Ascending aorta (tissue), 2 donors: ENCODE measurements at regions not wholly inside any gene's neighbourhood (a gene's known extent, or its start where the extent isn't known, plus 50 kb on each side); places are given as distances from the start of the nearest gene placed in this dataset.

ENCODE experiments used
- DNase-seq, 2 donors: peaks; one replicate each; pipeline ENCODE4 v3.0.0-alpha.2; 2019; ENCODE audit warnings: low spot score in 2 of 2
- H3K27ac ChIP-seq, 2 donors: fragments of 200-600 bp; sonication (generic); one replicate each; pipeline ENCODE4 v1.5.1; 2016 to 2017; ENCODE audit warnings: mild to moderate bottlenecking in 1 of 2
- H3K27me3 ChIP-seq: fragments of 200-600 bp; sonication (generic); one replicate; pipeline ENCODE4 v1.5.1; 2017
- H3K36me3 ChIP-seq, 2 donors: fragments of 200-600 bp; sonication (generic); one replicate each; pipeline ENCODE4 v1.5.1; 2016
- H3K4me1 ChIP-seq, 2 donors: fragments of 200-600 bp; sonication (generic); one replicate each; pipeline ENCODE4 v1.5.1; 2016 to 2017; ENCODE audit warnings: mild to moderate bottlenecking in 1 of 2
- H3K4me3 ChIP-seq, 2 donors: fragments of 200-600 bp; sonication (generic); one replicate each; pipeline ENCODE4 v1.5.1; 2016 to 2017; ENCODE audit warnings: mild to moderate bottlenecking in 1 of 2
- H3K9me3 ChIP-seq, 2 donors: fragments of 200-600 bp; sonication (generic); one replicate each; pipeline ENCODE4 v1.5.1; 2016
- intact Hi-C: fragments of 100-400 bp; cut with DNase I; formaldehyde crosslinking; loops from one replicate; pipeline ENCODE4 v1.15.1; 2023
- TF ChIP-seq, protein P1 (sequence below), 3 experiments: fragments of 200-600 bp in 2 of 3; fragments of 450-650 bp in 1 of 3; sonication (generic) in 2 of 3; IDR thresholded peaks; one replicate each; pipeline ENCODE4 v1.5.1; 2016 to 2019; ENCODE audit warnings: antibody characterized with exemption in 3 of 3, mild to moderate bottlenecking in 1 of 3, moderate library complexity in 1 of 3

- no peak overlapping the region for H3K4me3 ChIP-seq
- H3K27ac ChIP-seq, result no peak overlapping the region
- no peaks in the 10 kb centered on the region for H3K9me3 ChIP-seq
- H3K4me1 ChIP-seq, result no peaks in the 10 kb centered on the region
- TF ChIP-seq, protein P1, sequence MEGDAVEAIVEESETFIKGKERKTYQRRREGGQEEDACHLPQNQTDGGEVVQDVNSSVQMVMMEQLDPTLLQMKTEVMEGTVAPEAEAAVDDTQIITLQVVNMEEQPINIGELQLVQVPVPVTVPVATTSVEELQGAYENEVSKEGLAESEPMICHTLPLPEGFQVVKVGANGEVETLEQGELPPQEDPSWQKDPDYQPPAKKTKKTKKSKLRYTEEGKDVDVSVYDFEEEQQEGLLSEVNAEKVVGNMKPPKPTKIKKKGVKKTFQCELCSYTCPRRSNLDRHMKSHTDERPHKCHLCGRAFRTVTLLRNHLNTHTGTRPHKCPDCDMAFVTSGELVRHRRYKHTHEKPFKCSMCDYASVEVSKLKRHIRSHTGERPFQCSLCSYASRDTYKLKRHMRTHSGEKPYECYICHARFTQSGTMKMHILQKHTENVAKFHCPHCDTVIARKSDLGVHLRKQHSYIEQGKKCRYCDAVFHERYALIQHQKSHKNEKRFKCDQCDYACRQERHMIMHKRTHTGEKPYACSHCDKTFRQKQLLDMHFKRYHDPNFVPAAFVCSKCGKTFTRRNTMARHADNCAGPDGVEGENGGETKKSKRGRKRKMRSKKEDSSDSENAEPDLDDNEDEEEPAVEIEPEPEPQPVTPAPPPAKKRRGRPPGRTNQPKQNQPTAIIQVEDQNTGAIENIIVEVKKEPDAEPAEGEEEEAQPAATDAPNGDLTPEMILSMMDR (IDR thresholded peaks at IDR 0.05), result no peak
- intact Hi-C loops, result no loop called here
- no peaks in the 10 kb centered on the region for H3K36me3 ChIP-seq
- H3K27me3 ChIP-seq, result no peaks in the 10 kb centered on the region
- DNase-seq, result no peak
These were observed 100.3 kb upstream of the NABP1 start for GRCh38 chr2:191577605-191578004.

DNA sequence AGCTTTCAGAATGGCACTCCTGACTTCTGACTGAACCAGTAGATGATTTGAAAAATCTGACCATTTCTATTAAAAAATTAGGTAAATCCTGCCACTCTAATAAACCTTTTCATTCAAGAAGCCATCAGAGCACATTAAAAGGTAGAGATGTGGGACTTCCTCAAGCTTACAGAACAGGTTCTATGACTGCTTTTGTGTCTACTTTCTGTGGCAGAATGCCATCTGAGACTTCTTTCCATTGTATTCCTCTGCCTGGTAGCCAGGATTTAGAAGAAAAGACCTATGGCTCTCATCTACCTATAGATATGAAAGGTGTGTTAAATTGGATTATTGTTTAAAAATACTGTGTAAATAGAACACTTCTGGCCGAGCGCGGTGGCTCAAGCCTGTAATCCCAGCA lies 99.9 kb upstream of the NABP1 start:
- Histone ChIP-seq H3K27ac (no peak overlapping the region), H3K4me3 (no peak overlapping the region), H3K9me3 (no peaks in the 10 kb centered on the region), H3K27me3 (no peaks in the 10 kb centered on the region), H3K36me3 (no peaks in the 10 kb centered on the region), H3K4me1 (no peaks in the 10 kb centered on the region)
- DNase-seq, result no peak
- intact Hi-C loops, result no loop called here
- TF ChIP-seq, protein P1 (IDR thresholded peaks at IDR 0.05), result no peak

DNA sequence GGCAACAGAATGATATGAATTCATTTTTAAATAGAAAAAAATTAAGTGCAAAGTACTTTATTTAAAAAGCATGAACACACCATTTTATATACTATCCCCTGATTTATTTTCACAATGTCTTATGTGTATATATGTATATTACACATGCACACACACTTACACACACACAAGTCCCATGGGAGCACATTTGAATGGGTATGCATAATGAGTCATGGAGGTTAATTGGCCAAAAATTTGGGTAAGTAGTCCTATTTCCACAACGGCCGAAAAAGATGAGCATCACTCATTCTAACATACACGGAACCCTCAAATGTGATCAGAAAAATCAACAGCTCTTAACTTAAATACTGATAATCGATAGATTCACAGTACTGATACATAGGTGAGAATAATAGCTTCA lies 97.4 kb upstream of the NABP1 start:
- Histone ChIP-seq H3K27me3 (no peaks in the 10 kb centered on the region), H3K9me3 (no peaks in the 10 kb centered on the region), H3K4me1 (no peaks in the 10 kb centered on the region), H3K36me3 (no peaks in the 10 kb centered on the region), H3K27ac (no peak overlapping the region), H3K4me3 (no peak overlapping the region)
- DNase-seq, result no peak
- TF ChIP-seq, protein P1 (IDR thresholded peaks at IDR 0.05), result no peak
- intact Hi-C loops, result no loop called here

DNA sequence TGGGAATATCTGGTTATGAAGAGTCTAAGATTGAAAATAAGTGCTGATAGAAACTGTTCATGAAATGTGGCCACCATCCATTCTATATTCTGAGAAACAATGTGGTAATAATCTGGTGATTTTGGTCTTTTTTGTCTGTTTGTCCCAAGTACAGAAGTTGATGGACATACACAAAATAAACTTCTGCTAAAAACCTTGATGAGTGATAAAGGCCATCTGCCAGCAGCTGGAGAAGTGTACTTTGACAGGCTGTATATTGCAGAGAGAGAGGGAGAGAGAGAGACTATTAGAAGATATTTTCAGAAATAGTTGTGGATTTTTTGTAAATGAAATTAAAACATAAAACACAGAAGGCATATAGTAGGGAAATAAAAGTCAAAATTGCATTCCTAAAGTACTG lies 96.9 kb upstream of the NABP1 start:
- TF ChIP-seq, protein P1 (IDR thresholded peaks at IDR 0.05), result no peak
- Histone ChIP-seq H3K4me1 (no peaks in the 10 kb centered on the region), H3K4me3 (no peak overlapping the region), H3K27ac (no peak overlapping the region), H3K36me3 (no peaks in the 10 kb centered on the region), H3K27me3 (no peaks in the 10 kb centered on the region), H3K9me3 (no peaks in the 10 kb centered on the region)
- intact Hi-C loops, result no loop called here
- no peak for DNase-seq

DNA sequence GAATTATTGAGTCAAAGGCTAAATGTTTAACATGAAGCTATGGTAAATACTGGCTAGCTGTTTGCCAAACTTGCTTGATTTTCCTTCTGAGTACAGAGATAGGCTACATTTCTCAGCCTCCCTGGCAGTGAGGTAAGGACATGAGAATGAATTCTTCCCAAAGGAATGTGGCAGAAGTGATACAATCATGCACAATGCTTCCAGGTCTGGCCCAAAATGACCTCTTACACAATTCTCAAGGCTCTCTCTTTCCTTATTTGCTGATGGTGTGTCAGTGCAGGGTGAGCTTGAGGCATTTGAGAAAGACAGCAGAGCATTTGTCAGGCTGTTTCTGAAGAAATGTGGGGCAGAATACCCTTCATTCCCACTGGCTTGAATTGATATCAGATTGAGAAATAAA lies 95.6 kb upstream of the NABP1 start:
- DNase-seq, result no peak
- no peaks in the 10 kb centered on the region for H3K36me3 ChIP-seq
- intact Hi-C loops, result no loop called here
- no peaks in the 10 kb centered on the region for H3K27me3 ChIP-seq
- H3K27ac ChIP-seq, result no peak overlapping the region
- no peaks in the 10 kb centered on the region for H3K9me3 ChIP-seq
- H3K4me1 ChIP-seq, result no peaks in the 10 kb centered on the region
- TF ChIP-seq, protein P1 (IDR thresholded peaks at IDR 0.05), result no peak
- no peak overlapping the region for H3K4me3 ChIP-seq

GRCh38 chr2:191591025-191591424 lies 86.9 kb upstream of the NABP1 start:
- Histone ChIP-seq H3K27ac (no peak overlapping the region), H3K4me3 (no peak overlapping the region), H3K9me3 (no peaks in the 10 kb centered on the region), H3K27me3 (no peaks in the 10 kb centered on the region), H3K4me1 (no peaks in the 10 kb centered on the region), H3K36me3 (no peaks in the 10 kb centered on the region)
- DNase-seq, result no peak
- TF ChIP-seq, protein P1 (IDR thresholded peaks at IDR 0.05), result no peak
- intact Hi-C loops, result no loop called here
